ENCODE measurements at regions not wholly inside any gene's neighbourhood (a gene's known extent, or its start where the extent isn't known, plus 50 kb on each side); places are given as distances from the start of the nearest gene placed in this dataset.

DNA sequence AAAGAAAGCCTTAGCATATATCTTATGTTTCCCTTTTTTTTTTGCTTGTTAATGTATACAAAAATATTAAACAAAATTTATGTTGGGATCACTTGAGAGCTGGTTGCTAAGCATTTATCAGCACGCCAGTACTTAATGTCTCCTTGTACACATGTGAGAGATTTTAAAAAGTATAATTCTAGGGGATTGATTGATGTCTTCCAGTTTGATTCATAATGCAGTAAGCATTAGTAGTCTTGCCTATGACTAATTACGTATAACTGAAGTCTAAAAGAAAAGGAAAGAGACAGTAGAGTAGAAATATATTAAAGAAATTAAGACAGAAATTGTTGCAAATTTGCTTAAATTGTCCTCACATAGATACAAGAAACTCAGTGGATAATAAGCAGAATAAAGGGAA is 1630.4 kb upstream of the B3GALT2 start:
- TF ChIP-seq, protein P1, sequence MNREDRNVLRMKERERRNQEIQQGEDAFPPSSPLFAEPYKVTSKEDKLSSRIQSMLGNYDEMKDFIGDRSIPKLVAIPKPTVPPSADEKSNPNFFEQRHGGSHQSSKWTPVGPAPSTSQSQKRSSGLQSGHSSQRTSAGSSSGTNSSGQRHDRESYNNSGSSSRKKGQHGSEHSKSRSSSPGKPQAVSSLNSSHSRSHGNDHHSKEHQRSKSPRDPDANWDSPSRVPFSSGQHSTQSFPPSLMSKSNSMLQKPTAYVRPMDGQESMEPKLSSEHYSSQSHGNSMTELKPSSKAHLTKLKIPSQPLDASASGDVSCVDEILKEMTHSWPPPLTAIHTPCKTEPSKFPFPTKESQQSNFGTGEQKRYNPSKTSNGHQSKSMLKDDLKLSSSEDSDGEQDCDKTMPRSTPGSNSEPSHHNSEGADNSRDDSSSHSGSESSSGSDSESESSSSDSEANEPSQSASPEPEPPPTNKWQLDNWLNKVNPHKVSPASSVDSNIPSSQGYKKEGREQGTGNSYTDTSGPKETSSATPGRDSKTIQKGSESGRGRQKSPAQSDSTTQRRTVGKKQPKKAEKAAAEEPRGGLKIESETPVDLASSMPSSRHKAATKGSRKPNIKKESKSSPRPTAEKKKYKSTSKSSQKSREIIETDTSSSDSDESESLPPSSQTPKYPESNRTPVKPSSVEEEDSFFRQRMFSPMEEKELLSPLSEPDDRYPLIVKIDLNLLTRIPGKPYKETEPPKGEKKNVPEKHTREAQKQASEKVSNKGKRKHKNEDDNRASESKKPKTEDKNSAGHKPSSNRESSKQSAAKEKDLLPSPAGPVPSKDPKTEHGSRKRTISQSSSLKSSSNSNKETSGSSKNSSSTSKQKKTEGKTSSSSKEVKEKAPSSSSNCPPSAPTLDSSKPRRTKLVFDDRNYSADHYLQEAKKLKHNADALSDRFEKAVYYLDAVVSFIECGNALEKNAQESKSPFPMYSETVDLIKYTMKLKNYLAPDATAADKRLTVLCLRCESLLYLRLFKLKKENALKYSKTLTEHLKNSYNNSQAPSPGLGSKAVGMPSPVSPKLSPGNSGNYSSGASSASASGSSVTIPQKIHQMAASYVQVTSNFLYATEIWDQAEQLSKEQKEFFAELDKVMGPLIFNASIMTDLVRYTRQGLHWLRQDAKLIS (CRISPR knock-in tag; IDR thresholded peaks at IDR 0.05), result no peak
- TF ChIP-seq NR2C2 (CRISPR knock-in tag; IDR thresholded peaks at IDR 0.05), result no peak
- no peak for TF ChIP-seq NR2C2 (tag; IDR thresholded peaks at IDR 0.05)
- no peak for TF ChIP-seq ZNF239 (CRISPR knock-in tag; IDR thresholded peaks at IDR 0.05)
- TF ChIP-seq KAT2B (IDR thresholded peaks at IDR 0.05; ENCODE audit: low read depth, low read length), result no peak
- no peak for TF ChIP-seq CREB1 (IDR thresholded peaks at IDR 0.05)
- no peak for TF ChIP-seq CREB1 (CRISPR knock-in tag; IDR thresholded peaks at IDR 0.05)
- TF ChIP-seq, protein P2, sequence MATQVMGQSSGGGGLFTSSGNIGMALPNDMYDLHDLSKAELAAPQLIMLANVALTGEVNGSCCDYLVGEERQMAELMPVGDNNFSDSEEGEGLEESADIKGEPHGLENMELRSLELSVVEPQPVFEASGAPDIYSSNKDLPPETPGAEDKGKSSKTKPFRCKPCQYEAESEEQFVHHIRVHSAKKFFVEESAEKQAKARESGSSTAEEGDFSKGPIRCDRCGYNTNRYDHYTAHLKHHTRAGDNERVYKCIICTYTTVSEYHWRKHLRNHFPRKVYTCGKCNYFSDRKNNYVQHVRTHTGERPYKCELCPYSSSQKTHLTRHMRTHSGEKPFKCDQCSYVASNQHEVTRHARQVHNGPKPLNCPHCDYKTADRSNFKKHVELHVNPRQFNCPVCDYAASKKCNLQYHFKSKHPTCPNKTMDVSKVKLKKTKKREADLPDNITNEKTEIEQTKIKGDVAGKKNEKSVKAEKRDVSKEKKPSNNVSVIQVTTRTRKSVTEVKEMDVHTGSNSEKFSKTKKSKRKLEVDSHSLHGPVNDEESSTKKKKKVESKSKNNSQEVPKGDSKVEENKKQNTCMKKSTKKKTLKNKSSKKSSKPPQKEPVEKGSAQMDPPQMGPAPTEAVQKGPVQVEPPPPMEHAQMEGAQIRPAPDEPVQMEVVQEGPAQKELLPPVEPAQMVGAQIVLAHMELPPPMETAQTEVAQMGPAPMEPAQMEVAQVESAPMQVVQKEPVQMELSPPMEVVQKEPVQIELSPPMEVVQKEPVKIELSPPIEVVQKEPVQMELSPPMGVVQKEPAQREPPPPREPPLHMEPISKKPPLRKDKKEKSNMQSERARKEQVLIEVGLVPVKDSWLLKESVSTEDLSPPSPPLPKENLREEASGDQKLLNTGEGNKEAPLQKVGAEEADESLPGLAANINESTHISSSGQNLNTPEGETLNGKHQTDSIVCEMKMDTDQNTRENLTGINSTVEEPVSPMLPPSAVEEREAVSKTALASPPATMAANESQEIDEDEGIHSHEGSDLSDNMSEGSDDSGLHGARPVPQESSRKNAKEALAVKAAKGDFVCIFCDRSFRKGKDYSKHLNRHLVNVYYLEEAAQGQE (IDR thresholded peaks at IDR 0.05; ENCODE audit: borderline replicate concordance), result no peak
- TF ChIP-seq, protein P2 (CRISPR knock-in tag; IDR thresholded peaks at IDR 0.05; ENCODE audit: low read depth), result no peak
- TF ChIP-seq, protein P3, sequence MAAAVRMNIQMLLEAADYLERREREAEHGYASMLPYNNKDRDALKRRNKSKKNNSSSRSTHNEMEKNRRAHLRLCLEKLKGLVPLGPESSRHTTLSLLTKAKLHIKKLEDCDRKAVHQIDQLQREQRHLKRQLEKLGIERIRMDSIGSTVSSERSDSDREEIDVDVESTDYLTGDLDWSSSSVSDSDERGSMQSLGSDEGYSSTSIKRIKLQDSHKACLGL (CRISPR knock-in tag; IDR thresholded peaks at IDR 0.05; ENCODE audit: borderline replicate concordance, poor library complexity, severe bottlenecking), result no peak
- TF ChIP-seq, protein P4, sequence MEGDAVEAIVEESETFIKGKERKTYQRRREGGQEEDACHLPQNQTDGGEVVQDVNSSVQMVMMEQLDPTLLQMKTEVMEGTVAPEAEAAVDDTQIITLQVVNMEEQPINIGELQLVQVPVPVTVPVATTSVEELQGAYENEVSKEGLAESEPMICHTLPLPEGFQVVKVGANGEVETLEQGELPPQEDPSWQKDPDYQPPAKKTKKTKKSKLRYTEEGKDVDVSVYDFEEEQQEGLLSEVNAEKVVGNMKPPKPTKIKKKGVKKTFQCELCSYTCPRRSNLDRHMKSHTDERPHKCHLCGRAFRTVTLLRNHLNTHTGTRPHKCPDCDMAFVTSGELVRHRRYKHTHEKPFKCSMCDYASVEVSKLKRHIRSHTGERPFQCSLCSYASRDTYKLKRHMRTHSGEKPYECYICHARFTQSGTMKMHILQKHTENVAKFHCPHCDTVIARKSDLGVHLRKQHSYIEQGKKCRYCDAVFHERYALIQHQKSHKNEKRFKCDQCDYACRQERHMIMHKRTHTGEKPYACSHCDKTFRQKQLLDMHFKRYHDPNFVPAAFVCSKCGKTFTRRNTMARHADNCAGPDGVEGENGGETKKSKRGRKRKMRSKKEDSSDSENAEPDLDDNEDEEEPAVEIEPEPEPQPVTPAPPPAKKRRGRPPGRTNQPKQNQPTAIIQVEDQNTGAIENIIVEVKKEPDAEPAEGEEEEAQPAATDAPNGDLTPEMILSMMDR (IDR thresholded peaks at IDR 0.05 in 2 of 3, conservative IDR thresholded peaks at IDR 0.05 in 1 of 3; ENCODE audit: insufficient read depth in 2 of 3, low read depth in 1 of 3, low read length in 3 of 3), result no peak
- TF ChIP-seq NRF1 (conservative IDR thresholded peaks at IDR 0.05 in 1 of 2, IDR thresholded peaks at IDR 0.05 in 1 of 2), result no peak
- TF ChIP-seq ZNF696 (CRISPR knock-in tag; conservative IDR thresholded peaks at IDR 0.05), result no peak
- no peak for TF ChIP-seq SREBF1 (IDR thresholded peaks at IDR 0.05; ENCODE audit: borderline replicate concordance, low read depth, low read length)
- TF ChIP-seq SLC30A9 (CRISPR knock-in tag; IDR thresholded peaks at IDR 0.05), result no peak
- no peak for TF ChIP-seq ZBTB17 (CRISPR knock-in tag; IDR thresholded peaks at IDR 0.05)

Measured in K562 (cell line).